ENCODE measurements at regions not wholly inside any gene's neighbourhood (a gene's known extent, or its start where the extent isn't known, plus 50 kb on each side); places are given as distances from the start of the nearest gene placed in this dataset.

- intact Hi-C loops (cut with DNase I): no loop called here
- WGBS, 4 donors: 34 to 46% (median 38%) methylated on average over 3 of the region's 3 CpGs
Observed at GRCh38 chr7:106480616-106481031, 180.3 kb downstream of the CCDC71L start.

DNA sequence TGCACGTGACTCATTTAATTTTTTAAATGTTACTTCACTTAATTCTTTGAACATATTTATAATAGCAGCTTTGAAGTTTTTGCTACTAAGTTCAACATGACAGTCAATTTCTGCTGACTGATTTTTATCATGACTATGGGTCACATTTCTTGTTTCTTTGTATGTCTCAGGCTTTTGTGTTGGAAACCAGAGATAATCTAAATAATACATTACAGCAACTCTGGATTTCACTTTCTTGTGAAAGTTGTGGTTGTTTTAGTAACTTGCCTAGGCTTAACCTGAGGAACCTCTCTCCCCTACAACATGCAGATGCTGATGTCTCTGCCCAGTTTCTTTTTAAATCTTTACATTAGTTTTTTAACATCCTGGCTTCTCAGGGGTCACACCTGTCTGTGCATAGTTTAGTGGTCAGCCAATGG is 180.8 kb downstream of the CCDC71L start:
- Histone ChIP-seq H3K4me1 (peaks cover 0 to 8% (median 3%) of the 10 kb centered on the region in 12 donors), H3K4me3 (no peak overlapping the region), H3K36me3 (no peaks in the 10 kb centered on the region), H3K9me3 (no peaks in the 10 kb centered on the region), H3K27ac (no peak overlapping the region), H3K27me3 (no peaks in the 10 kb centered on the region)
- no peak for ATAC-seq
- 85 to 94% (median 87%) methylated on average over 1 of the region's 1 CpG for WGBS, 4 donors
- intact Hi-C loops (cut with DNase I): no loop called here
- TF ChIP-seq POLR2A (IDR thresholded peaks at IDR 0.05): no peak
- no peak for TF ChIP-seq CTCF (IDR thresholded peaks at IDR 0.05)
- DNase-seq: no peak

More at GRCh38 chr7:106480616-106481031, 180.3 kb downstream of the CCDC71L start:
- H3K4me1 ChIP-seq: peaks cover 0 to 13% (median 5%) of the 10 kb centered on the region in 12 donors
- no peaks in the 10 kb centered on the region for H3K36me3 ChIP-seq
- no peaks in the 10 kb centered on the region for H3K9me3 ChIP-seq
- no peaks in the 10 kb centered on the region for H3K27me3 ChIP-seq
- no peak for DNase-seq
- H3K4me3 ChIP-seq: no peak overlapping the region
- H3K27ac ChIP-seq: no peak overlapping the region
- no peak for ATAC-seq
- TF ChIP-seq CTCF (IDR thresholded peaks at IDR 0.05): no peak
- TF ChIP-seq POLR2A (IDR thresholded peaks at IDR 0.05): no peak

DNA sequence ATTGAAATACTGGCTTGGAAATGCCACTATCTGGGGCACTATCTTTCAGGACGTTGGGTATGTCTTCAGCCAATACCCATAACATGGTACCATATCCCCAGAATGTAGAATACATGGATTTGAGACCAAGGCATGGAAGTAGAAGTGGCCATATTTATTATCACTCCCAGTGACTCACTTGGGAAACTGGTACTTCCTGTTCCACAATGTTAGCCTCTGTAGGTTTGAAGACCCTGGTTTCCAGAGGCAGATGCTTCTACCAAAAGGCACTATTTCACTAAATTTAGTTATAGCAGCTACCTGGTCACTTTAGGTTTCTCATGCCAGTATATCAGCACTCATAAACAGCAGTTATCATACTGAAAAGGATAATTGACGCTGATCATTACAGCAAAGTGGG is 184.2 kb downstream of the CCDC71L start:
- Histone ChIP-seq H3K9me3 (no peaks in the 10 kb centered on the region), H3K27ac (no peak overlapping the region), H3K36me3 (no peaks in the 10 kb centered on the region), H3K4me3 (no peak overlapping the region), H3K27me3 (no peaks in the 10 kb centered on the region), H3K4me1 (no peaks in the 10 kb centered on the region)
- TF ChIP-seq POLR2A (IDR thresholded peaks at IDR 0.05) (no peak), CTCF (IDR thresholded peaks at IDR 0.05) (no peak)
- ATAC-seq (no peak), DNase-seq (no peak)
- intact Hi-C loops (cut with DNase I): no loop called here
- 71 to 80% (median 79%) methylated on average over 2 of the region's 2 CpGs for WGBS, 4 donors

GRCh38 chr7:106472741-106473140 is 188.0 kb upstream of the NAMPT start:
- Histone ChIP-seq H3K27me3 (no peaks in the 10 kb centered on the region), H3K36me3 (no peaks in the 10 kb centered on the region), H3K9me3 (no peaks in the 10 kb centered on the region), H3K4me1 (no peaks in the 10 kb centered on the region), H3K4me3 (no peak overlapping the region), H3K27ac (no peak overlapping the region)
- whole genome bisulfite sequencing, 4 donors: 47 to 87% (median 75%) methylated on average over 3 of the region's 3 CpGs
- DNase-seq (no peak), ATAC-seq (no peak)
- TF ChIP-seq CTCF (IDR thresholded peaks at IDR 0.05): no peak
- no peak for TF ChIP-seq POLR2A (IDR thresholded peaks at IDR 0.05)
- intact Hi-C loops (cut with DNase I): no loop called here
